Thyroid gland (tissue), 4 donors: ENCODE measurements at regions not wholly inside any gene's neighbourhood (a gene's known extent, or its start where the extent isn't known, plus 50 kb on each side); places are given as distances from the start of the nearest gene placed in this dataset.

Source experiments
- POLR2A ChIP-seq, 2 donors: fragments of 450-650 bp; IDR thresholded peaks; one replicate each; pipeline ENCODE4 v1.6.1; 2017; ENCODE audit warnings: antibody characterized with exemption in 2 of 2, mild to moderate bottlenecking in 2 of 2, moderate library complexity in 1 of 2
- TF ChIP-seq, protein P1 (sequence below), 6 experiments: fragments of 200-600 bp in 3 of 6; fragments of 450-650 bp in 3 of 6; sonication (generic) in 3 of 6; IDR thresholded peaks; one replicate each; pipeline ENCODE4 v1.5.1; 2016 to 2019; ENCODE audit warnings: antibody characterized with exemption in 6 of 6, mild to moderate bottlenecking in 2 of 6, inconsistent platforms in 1 of 6, moderate library complexity in 1 of 6

DNA sequence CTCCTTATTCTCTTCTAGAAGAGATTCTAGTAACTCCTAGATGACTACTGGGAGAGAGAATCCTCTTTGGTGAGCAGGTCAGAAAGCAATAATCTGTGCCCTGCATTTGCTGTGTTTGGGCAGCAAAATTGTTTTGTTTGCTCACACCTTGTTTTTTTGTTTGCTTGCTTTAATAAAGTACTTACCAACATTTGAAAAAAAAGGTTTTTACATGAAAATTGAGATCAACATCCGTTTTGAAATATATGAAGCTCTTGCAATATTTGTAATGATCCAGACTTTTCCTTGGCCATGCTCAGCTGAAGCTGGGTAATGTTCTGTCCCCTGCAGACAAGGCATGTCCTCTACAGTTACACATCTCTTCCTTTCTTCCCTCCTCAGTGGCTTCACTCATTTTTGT lies 62.2 kb downstream of the DIPK2A start:
- TF ChIP-seq, protein P1, sequence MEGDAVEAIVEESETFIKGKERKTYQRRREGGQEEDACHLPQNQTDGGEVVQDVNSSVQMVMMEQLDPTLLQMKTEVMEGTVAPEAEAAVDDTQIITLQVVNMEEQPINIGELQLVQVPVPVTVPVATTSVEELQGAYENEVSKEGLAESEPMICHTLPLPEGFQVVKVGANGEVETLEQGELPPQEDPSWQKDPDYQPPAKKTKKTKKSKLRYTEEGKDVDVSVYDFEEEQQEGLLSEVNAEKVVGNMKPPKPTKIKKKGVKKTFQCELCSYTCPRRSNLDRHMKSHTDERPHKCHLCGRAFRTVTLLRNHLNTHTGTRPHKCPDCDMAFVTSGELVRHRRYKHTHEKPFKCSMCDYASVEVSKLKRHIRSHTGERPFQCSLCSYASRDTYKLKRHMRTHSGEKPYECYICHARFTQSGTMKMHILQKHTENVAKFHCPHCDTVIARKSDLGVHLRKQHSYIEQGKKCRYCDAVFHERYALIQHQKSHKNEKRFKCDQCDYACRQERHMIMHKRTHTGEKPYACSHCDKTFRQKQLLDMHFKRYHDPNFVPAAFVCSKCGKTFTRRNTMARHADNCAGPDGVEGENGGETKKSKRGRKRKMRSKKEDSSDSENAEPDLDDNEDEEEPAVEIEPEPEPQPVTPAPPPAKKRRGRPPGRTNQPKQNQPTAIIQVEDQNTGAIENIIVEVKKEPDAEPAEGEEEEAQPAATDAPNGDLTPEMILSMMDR (IDR thresholded peaks at IDR 0.05) = no peak
- no peak for TF ChIP-seq POLR2A (IDR thresholded peaks at IDR 0.05)
